Activated gamma-delta T cell (primary cell): ENCODE measurements at regions not wholly inside any gene's neighbourhood (a gene's known extent, or its start where the extent isn't known, plus 50 kb on each side); places are given as distances from the start of the nearest gene placed in this dataset.

ENCODE experiments used
- DNase-seq: peaks from one replicate; lab custom pipeline; 2025; lab: John Stamatoyannopoulos, UW

DNA sequence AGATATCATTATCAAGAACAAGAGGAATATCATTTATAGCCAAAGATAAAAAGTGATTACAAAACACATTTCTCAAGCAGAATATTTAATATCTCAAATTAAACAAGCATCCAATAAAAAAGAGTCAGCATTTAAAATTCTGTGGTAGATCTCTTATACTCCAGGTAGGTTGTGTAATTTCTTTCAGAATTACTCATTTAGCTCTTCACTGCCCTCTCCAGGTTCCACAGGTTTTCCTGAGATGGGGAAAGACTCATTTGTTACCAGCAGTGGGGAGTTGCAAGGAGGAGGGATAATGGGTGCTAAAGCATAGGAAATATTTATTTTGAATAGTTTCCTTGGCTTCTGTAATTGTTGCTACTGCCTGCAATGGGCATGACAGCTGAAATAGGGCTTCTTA is 83.1 kb upstream of the RASGRP1 start:
- DNase-seq, result no peak

DNA sequence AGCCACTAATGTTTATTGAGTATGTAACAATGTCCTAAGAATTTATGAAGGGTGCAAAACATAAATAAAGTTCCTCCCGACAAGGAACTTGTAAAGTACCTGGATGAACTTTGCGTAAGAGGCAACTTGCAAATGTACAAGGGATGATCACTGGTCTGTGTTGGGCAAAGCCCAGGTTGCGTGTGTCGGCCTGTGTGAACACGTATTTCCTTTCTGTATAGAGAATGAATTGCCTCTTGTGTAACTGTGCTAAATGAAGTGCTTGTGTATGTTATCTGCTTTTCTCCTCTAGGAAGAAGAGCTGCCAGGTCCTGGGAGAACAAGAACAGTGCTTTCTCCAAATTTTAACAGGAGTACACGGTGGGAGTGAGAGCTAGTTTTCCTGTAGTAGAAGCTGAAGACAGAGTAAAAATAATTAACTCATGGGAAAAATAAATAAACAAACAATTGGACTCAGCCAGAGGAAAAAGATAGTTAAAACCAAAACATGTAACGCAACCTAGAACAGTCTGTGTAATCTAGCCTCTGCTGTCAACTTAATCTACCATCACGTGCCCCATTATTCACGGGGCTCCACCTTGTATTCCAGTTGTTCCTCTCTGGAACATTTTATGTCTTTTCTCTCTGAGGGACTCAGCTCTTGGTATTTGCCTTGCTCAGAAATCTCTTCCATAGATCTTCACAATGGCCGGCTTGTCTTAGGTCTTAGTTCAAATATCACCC is 83.7 kb upstream of the RASGRP1 start:
- DNase-seq, result no peak

DNA sequence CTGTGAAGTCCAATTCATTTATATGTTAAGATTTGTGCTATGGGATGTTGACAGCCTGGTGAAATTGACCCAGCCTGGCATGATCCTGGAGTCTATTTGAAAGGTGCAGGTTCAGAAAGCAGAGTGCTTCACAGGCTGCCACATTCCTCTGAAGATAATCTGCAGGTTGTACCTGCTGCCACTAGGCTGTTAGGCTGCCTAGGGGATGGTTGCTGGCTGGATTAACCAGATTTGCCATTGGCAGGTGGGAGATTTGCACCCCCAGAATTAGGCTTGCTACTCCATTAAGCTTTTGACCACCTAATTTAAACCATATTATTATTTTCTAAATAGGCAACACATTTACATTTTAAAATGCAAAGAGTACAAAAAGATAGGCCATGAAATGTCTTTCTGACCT is 85.8 kb upstream of the RASGRP1 start:
- DNase-seq, result no peak

DNA sequence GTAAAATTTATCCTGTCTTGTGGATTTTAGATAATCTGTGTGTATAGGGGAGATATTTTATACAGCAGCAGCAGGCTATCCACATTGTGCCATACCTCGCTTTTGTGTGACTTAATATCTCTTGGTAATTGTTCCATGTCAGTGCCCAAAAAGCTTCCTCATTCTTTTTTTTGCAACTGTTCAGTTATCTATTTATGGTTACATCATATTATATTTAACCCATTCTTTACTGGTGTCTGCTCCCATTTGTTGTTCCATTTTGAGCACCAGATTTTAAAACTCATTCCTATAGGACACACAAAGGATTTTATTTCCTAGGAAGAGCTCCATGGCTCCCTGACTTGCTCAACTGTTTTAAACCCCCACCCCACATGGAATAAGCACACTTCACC is 86.3 kb upstream of the RASGRP1 start:
- DNase-seq, result no peak

DNA sequence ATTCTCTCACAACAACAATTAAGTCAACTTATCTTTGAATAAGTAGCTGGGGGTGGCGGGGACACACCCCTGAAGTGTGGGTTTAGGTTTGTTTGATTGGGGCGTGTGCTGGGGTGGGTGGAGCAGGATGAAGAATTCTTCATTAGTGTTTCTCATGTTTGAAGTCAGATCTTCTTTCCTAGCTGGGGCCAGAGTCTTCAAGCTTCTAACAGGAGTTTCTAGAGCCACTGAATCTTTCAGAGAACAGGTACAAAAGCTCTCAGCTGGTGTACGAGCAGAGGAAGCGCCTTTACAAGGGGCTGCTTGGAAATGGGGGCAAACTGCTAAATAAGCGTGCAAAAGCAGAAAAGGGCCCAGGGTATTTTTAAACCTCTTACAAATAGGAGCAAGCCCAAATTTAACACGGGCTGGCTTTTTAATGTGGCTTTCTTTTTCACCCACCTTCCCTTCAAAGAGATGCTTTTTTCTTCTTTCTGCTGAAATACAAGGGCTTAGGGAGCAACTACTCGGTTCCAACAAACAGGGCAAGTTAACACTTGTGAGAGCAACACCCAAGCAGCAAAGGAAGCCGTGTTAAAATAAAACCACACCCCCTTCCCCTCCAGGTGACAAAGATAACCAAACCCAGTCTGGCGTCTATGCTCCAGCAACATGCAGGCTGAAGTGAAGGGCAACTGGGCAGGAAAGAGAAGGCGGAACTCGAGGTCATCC is 86.9 kb upstream of the RASGRP1 start:
- DNase-seq, result no peak

DNA sequence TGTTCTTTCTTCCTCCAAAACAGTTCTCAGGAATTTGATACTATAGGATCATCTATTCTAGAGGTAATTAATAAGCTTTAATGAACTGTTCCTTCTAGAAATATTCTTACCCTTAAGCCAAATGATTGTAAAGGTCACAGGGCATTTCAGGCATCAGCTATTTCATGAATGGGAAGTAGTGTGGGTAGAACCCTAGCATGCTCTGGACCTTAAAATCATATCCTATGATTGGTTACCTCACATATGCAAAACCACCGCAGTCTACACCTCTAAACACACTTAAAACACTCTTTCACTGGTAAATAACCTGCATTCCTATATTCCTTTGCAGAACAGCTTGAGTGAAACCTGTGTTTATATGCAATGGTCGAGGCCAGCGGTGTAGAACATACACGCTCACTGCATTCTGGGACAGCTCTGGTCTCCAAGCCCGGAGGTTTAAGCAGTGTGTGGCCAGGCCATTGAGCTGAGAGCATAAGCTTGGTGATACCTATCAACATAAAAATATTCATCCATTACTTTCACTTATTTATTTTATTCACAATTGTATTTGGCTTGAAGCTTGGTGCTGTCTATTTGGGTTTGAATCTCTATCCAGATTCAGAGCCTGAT is 87.7 kb upstream of the RASGRP1 start:
- DNase-seq, result no peak

DNA sequence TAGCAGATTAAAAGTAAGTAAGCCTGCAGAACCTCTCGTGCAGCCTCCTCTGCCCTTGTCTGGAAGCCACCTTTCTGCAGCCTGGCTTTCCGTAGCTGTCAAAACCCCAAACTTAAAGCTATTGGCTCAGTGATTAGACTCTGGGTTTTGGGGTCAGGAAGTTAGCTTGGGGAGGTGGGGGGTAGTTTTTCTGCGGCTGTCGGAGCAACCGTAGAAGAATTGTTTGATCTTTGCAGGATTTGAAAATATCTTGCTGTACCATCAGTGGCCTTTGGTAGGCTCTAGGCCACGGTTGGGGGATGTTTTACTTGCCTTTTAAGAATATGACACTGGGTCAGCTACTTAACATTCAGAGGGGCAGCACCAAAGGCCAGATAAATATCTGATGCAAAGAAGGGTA is 88.4 kb upstream of the RASGRP1 start:
- DNase-seq, result no peak

DNA sequence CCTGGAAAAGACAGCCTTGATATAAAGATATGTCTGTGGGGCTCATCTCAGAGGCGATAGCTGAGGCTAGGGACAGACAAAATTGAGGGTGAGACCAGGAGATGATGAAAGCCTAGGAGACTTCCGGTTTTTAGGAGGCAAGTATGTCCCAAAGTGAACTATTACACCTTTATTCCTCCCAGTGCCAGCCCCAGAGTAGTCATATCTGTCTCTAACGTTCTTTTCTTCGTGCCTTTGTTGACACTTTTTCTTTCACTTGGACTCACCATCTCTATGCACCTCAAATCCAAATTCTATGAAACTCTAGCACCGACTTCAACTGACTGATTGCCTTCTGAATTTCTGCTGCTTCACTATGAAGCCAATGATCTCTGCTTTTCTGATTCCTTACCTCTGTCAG is 93.8 kb upstream of the RASGRP1 start:
- no peak for DNase-seq

DNA sequence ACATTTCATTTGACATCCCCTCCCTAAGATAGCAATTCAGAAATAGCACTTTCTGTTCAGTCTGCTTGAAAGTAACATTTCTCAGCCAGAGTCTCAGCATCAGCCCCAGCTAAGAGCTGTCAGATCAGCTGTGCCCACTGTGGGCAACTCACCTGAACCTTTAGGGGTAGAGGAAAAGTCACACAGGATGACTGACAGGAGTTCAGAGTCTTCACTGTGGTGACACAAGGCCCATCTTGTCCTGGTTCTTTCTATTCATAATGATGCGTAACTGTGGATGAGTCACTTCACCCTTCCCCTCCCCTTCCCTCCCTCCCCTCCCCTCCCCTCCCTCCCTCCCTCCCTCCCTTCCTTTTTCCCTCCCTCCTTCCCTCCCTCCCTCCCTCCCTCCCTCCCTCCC is 96.1 kb upstream of the RASGRP1 start:
- DNase-seq, result no peak

DNA sequence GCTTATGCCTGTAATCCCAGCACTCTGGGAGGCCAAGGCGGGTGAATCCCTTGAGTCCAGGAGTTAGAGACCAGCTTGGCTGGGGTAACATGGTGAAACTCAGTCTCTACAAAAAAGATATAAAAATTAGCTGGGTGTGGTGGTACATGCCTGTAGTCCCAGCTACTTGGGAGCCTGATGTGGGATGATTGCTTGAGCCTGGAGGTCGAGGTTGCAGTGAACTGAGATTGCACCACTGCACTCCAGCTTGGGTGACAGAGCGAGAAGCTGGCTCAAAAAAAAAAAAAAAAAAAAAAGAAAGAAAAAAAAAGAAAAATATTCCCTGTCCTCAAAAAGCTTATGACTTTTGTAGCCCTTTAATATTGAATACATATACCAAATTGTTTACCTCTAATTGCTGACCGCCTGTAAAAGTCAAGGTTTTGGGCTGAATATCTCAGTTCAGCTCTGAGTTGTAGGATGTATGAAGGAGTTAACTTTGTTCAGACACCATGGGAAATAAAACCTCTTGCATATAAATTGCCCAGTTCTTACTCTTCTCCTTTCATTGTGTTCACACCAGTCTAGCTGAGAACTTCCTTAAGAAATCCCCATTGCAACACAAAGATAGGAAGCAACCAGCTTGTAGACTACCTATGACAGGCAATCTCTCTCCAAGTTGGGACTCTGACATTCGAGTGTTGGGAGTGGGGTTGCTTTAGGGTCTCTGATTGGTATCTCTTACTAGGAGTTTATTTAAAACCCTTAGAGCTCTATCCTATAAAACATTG is 97.6 kb upstream of the RASGRP1 start:
- DNase-seq, result no peak

DNA sequence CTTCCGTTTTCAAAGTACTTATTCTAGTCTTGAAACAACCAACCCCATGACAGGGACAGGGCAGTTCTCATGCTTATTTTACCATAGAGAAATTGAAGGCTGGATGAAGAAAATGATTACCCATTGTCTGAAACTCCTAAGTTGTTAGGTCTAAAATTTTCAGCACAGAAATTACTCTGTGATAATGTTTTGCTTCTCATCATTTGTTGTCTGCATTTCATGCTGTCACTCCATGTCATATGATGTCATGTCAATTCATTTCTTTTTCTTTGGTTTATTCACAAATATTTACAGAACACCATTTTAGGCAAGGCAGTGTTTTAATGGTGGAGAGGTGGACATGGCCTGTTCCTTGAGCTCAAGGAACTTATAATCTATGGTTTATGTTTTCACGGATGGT is 98.2 kb upstream of the RASGRP1 start:
- no peak for DNase-seq

DNA sequence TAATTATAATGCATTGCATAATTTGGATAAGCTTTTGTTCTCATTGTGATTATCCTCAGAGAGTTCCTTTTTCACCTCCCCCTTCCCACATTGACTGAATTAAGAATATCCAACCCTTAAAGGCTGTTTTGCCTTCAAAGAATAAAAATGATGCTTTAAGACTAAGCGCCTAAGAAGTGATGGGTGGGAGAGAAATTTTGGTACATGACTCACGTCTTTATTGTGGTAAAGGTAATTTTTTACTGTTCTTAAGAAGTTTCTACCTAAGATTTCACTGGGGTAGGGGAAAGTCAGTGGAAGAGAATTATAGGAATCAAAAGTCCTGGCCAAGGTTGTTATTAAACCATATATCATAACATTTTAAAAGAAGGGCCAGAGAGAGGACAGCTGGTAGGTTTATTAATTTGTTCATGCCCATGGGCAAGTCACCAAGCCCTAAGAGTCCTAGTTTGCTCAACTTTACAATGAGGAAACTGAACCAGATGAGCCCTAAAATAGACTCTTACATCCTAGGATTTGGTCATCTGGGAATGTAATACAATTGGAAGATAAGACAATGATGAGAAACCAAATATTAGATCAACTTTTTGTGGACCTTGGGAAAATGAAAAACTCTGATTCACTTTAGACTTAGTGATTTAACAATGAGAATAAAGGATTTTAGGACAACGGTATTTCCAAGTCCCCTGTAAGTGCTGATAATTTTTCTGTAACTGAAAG is 101.1 kb upstream of the RASGRP1 start:
- DNase-seq, result no peak

DNA sequence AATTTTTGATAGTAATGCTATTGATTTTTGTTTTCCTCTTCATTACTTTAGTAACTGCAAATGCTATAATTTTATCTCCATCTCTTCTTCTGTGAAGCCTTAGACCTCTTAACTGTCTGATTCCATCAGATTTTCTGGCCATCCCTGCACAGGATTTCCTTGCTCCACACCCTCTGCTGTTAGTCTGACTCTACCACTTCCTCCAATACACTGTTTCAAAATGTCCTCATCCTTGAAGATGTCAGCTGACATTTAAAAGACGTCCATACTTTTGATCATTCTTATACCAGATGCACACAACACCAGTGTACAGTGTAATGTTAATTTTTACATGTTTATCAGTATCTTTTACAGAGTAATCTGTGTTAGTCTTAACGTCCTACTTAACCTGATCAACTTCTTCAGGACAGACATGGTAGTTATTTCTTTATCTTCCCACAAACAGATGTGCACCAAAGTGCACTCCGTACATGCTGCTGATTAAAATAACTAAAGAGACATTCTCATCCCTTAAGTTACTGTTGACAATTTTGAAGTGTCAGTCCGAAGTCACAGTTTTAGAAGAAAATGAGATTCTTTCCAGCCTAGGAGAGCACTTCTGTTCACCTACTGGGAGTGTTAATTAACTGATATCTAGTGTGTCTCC is 102.4 kb upstream of the RASGRP1 start:
- no peak for DNase-seq

DNA sequence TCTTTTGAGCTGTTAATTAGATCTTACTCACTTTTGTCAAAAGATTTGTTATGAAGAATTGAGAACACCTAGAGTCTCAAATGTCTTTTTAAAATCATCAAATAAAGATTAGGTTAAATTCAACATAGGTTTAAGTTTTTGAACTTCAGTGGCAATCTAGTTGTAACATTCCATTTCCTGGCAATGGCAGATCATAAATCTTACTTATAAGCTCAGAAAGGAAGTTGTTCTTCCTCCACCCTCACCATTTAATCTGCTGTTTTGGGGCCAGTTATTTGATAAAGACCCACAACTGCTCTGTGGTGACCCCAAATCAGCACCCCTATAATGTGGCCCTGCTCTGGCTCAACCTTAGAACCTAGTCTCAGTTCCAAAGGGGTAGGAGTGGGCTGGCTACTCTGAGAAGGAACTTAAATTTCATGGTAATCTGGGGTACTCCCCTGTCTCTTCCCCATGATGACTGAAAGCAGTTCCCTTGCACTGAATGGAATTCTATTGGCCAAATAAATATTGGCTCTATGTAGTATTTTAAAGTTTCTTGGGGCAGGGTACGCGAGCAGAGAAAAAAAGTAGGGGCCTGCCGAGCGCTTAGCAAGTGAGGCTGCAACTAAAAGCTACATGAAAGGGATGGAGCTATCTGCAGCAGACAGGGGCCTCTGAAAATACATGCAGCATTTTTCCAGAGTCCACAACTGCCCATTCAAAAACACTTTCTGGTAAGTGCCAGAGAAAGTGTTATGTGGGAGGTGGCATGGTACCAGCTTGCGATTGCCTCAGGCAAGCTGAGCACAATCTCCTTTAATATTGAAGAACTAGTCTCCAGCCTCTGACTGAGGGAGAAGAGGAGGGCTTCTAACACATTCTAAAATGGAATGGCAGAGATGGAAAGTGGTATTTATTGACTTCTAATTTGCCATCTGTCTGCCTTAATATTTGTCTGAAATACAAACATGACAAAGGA is 103.6 kb upstream of the RASGRP1 start:
- no peak for DNase-seq

DNA sequence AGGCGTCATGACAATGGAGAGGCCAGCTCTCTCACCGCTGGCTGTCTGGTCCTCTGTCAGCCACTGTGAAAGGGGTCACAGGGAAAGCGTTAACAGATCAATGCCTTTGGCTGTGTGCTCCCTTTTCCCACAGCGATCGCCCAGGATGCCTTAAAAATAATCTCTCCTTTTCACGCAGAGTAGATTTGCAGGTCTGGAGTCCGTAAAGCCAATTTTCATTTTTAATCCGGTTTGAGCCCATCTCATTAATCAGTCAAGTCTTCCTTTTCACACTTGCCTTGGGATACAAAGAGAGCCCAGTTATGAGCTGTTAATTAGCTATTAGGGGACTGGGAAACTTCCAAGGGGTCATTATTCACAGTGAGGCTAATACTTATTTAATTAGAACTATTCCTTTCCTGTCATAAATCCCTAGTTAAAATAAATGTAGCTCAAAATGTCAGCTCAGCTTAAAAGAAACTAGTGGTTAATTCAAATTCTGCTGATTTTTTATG is 104.3 kb upstream of the RASGRP1 start:
- no peak for DNase-seq

DNA sequence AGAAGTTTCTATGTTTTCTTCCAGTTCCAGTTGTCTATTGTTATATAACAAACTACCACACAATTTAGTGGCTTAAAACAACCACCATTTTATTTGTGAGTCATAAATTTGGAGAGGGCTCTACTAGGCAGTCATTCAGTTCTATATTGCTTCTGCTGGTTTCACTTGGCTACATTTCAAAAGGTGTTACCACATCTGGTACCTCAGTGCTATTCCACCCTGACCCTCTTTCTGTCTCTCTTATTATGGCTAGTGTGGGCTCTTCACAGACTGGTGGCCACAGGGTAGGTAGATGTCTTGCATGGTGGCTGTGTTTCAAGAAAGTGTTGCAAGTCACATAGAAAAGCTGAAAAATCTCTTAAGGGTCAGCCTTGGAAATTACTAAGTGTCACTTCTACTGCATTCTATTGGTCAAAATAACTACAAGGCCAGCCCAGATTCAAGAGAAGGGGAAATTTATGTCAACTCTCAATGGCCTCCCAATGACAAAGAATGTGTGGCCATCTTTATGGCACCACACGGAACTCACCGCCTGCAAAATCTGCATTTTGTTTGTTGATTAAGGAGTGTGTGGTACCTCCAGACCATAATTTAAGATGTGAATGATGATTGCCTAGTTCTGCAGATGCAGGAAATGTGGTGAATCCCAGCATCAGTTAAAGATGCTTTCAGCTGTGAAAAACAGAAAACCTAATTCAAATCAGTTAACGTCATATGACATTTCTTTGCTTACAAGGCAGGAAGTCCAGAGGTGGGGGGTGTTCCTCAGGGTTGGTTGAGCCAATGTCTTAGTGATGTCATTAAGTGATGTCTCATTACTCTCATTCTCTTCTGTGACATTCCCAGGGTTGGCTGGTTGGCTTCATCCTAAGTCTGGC is 105.8 kb upstream of the RASGRP1 start:
- DNase-seq, result no peak

DNA sequence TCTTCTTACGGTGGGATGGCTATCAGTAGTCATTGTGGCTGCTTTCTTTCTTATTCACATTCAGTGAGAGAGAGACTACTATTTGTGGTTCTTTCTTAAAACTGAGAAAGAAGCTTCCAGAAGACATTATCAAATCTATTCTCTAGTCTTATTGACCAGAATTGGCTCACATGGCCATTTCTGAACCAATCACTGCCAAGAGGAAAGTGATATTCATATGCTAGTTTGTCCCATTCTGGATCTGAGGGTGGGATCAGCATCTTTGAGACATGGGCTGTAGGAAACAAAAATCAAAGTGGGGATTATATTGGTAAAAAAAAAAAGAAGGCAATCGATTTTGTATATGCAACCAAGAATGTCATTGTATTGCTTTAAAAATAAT is 106.4 kb upstream of the RASGRP1 start:
- DNase-seq, result no peak

DNA sequence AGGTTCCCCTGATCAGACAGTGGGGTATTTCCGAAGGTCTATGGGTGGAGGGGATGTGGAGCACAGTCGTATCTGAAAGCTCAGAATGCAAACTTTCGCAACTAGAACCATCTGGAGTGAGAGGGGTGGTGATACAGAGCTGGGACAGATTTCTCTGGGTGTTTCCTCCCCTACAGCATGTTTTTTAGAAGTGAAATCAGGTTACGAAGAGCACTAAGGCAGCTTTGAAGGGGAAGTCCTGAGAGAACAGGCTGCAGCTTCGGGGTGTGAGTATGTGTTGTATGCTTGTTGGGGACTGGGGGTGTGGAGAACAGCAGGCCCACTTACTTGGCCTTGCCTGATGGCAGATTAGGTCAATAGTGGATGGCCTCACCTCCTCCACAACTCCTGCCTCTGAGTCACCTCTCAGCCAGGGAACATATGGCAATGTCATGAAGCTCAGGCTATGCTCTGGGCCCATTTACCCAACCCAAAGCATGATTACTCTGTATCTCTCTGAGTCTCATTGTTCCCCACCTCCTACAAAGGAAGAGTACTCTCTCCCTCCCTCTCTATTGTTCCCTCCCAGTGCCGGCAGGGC is 107.2 kb upstream of the RASGRP1 start:
- no peak for DNase-seq

DNA sequence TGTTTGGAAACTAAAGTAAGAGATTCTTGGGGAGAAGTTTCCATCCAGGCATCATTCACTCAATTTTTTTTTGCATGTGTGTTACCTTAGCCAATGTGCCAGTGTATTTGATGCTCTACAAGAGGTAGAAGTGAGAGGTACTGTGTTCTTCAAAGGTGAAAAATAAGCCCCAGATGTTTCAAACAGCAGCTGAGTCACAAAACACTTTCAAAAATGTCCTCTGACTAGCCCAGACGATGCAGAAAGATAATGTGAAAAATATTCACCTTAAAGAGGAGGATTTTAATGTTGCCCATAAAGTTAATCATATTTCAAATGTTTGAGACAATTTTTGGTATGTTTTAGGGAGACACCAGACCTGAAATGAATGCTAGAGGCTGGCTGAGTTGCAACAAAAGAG is 107.7 kb upstream of the RASGRP1 start:
- no peak for DNase-seq
